ENCODE measurements at regions not wholly inside any gene's neighbourhood (a gene's known extent, or its start where the extent isn't known, plus 50 kb on each side); places are given as distances from the start of the nearest gene placed in this dataset.
"Not testable (repeated sequence)": the region's sequence is repeated elsewhere in the genome, so short reads cannot be mapped to it uniquely, and the experiment has no call there.

- no peak for ATAC-seq
- in situ Hi-C loops (cut with MboI; ENCODE audit: low sequenced_read_pairs in 4 of 4): loop anchor here in 1 of 4 donors (25.0 kb wide), 1 partner anchor 347 kb away; the partner anchor contains the start of gene COL11A1
Observed at GRCh38 chr1:103459346-103459745, 66.2 kb upstream of the RNPC3 start.

GRCh38 chr1:103457886-103458455 lies 67.5 kb upstream of the RNPC3 start:
- Histone ChIP-seq H3K9me3 (no peaks in the 10 kb centered on the region), H3K4me3 (no peak overlapping the region), H3K4me1 (no peaks in the 10 kb centered on the region), H3K27me3 (no peaks in the 10 kb centered on the region), H3K27ac (no peak overlapping the region), H3K36me3 (no peaks in the 10 kb centered on the region)
- no peak for ATAC-seq
- intact Hi-C loops (cut with DNase I; ENCODE audit: low total_unique reads): no loop called here
- no peak for DNase-seq
- in situ Hi-C loops (cut with MboI; ENCODE audit: low sequenced_read_pairs in 4 of 4): loop anchor here in 1 of 4 donors (25.0 kb wide), 1 partner anchor 346 kb away; the partner anchor contains the start of gene COL11A1
- TF ChIP-seq, protein P1, sequence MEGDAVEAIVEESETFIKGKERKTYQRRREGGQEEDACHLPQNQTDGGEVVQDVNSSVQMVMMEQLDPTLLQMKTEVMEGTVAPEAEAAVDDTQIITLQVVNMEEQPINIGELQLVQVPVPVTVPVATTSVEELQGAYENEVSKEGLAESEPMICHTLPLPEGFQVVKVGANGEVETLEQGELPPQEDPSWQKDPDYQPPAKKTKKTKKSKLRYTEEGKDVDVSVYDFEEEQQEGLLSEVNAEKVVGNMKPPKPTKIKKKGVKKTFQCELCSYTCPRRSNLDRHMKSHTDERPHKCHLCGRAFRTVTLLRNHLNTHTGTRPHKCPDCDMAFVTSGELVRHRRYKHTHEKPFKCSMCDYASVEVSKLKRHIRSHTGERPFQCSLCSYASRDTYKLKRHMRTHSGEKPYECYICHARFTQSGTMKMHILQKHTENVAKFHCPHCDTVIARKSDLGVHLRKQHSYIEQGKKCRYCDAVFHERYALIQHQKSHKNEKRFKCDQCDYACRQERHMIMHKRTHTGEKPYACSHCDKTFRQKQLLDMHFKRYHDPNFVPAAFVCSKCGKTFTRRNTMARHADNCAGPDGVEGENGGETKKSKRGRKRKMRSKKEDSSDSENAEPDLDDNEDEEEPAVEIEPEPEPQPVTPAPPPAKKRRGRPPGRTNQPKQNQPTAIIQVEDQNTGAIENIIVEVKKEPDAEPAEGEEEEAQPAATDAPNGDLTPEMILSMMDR (IDR thresholded peaks at IDR 0.05 in 4 of 5, conservative IDR thresholded peaks at IDR 0.05 in 1 of 5): no peak
- no peak for TF ChIP-seq POLR2A (IDR thresholded peaks at IDR 0.05)

More at GRCh38 chr1:103459346-103459745, 66.2 kb upstream of the RNPC3 start:
- H3K36me3 ChIP-seq: no peaks in the 10 kb centered on the region
- intact Hi-C loops (cut with DNase I; ENCODE audit: low total_unique reads): no loop called here
- no peaks in the 10 kb centered on the region for H3K4me1 ChIP-seq
- no peak for DNase-seq
- TF ChIP-seq, protein P1 (IDR thresholded peaks at IDR 0.05 in 4 of 5, conservative IDR thresholded peaks at IDR 0.05 in 1 of 5): no peak
- no peak for TF ChIP-seq POLR2A (IDR thresholded peaks at IDR 0.05)
- H3K4me3 ChIP-seq: no peak overlapping the region
- H3K27me3 ChIP-seq: no peaks in the 10 kb centered on the region
- H3K9me3 ChIP-seq: no peaks in the 10 kb centered on the region
- no peak overlapping the region for H3K27ac ChIP-seq

GRCh38 chr1:103448560-103448959 lies 76.9 kb upstream of the RNPC3 start:
- no peaks in the 10 kb centered on the region for H3K36me3 ChIP-seq
- ATAC-seq (no peak), DNase-seq (no peak)
- TF ChIP-seq, protein P1 (IDR thresholded peaks at IDR 0.05 in 4 of 5, conservative IDR thresholded peaks at IDR 0.05 in 1 of 5): no peak
- no peak for TF ChIP-seq POLR2A (IDR thresholded peaks at IDR 0.05)
- no peaks in the 10 kb centered on the region for H3K27me3 ChIP-seq
- H3K4me3 ChIP-seq: no peak overlapping the region
- in situ Hi-C loops (cut with MboI; ENCODE audit: low sequenced_read_pairs in 4 of 4): no loop called here
- H3K4me1 ChIP-seq: no peaks in the 10 kb centered on the region
- H3K9me3 ChIP-seq: no peaks in the 10 kb centered on the region
- intact Hi-C loops (cut with DNase I; ENCODE audit: low total_unique reads): no loop called here
- H3K27ac ChIP-seq: no peak overlapping the region

- no peak for DNase-seq
- TF ChIP-seq, protein P1 (IDR thresholded peaks at IDR 0.05 in 4 of 5, conservative IDR thresholded peaks at IDR 0.05 in 1 of 5): no peak
- no peak for TF ChIP-seq POLR2A (IDR thresholded peaks at IDR 0.05)
- no peak overlapping the region for H3K4me3 ChIP-seq
- ATAC-seq: no peak
- no peaks in the 10 kb centered on the region for H3K4me1 ChIP-seq
- no peaks in the 10 kb centered on the region for H3K9me3 ChIP-seq
- intact Hi-C loops (cut with DNase I; ENCODE audit: low total_unique reads) (no loop called here), in situ Hi-C loops (cut with MboI; ENCODE audit: low sequenced_read_pairs in 4 of 4) (no loop called here)
- no peak overlapping the region for H3K27ac ChIP-seq
- H3K36me3 ChIP-seq: no peaks in the 10 kb centered on the region
- no peaks in the 10 kb centered on the region for H3K27me3 ChIP-seq
Observed at GRCh38 chr1:103447471-103447870, 78.0 kb upstream of the RNPC3 start.

DNA sequence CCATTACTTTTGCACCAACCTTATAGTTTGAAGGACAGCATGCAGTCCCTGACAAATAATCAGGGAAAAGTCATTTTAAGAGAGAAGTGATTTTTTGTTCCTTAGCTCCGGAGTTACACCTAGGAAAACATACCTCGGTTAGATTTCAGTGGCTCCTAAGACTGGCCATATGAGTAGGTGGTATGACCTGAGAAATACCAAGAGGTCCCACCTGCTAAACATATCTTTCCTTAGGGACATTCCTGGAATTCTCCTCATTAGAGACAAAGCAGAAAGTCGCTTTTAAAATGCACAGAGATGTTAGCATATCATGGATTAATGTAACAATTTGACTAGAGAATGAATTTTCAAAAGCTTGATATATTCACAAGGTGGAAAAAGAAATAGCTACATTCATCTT lies 84.2 kb upstream of the RNPC3 start:
- H3K27me3 ChIP-seq: no peaks in the 10 kb centered on the region

DNA sequence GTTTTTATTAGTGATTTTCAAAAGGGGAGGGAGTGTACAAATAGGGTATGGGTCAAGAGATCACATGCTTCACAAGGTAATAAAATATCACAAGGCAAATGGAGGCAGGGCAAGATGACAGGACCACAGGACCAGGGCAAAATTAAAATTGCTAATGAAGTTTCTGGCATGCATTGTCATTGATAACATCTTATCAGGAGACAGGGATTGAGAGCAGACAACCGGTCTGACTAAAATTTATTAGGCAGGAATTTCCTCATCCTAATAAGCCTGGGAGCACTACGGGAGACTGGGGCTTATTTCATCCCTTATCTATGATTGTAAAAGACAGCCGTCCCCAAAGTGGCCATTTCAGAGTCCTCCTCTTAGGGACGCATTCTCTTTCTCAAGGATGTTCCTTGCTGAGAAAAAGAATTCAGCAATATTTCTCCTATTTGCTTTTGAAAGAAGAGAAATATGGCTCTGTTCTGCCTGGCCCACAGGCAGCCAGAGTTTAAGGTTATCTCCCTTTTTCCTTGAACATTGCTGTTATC lies 88.9 kb upstream of the RNPC3 start:
- H3K27ac ChIP-seq; H3K9me3 ChIP-seq; H3K27me3 ChIP-seq; H3K4me1 ChIP-seq; DNase-seq; intact Hi-C loops (cut with DNase I; ENCODE audit: low total_unique reads); ATAC-seq; in situ Hi-C loops (cut with MboI; ENCODE audit: low sequenced_read_pairs in 4 of 4); H3K4me3 ChIP-seq; H3K36me3 ChIP-seq: not testable (repeated sequence)

More for the DNA sequence above, 84.2 kb upstream of the RNPC3 start:
- H3K27ac ChIP-seq: no peak overlapping the region
- no peaks in the 10 kb centered on the region for H3K36me3 ChIP-seq
- H3K9me3 ChIP-seq: no peaks in the 10 kb centered on the region
- H3K4me1 ChIP-seq: no peaks in the 10 kb centered on the region
- TF ChIP-seq POLR2A (IDR thresholded peaks at IDR 0.05): no peak
- TF ChIP-seq, protein P1 (IDR thresholded peaks at IDR 0.05 in 4 of 5, conservative IDR thresholded peaks at IDR 0.05 in 1 of 5): no peak
- no peak for DNase-seq
- intact Hi-C loops (cut with DNase I; ENCODE audit: low total_unique reads) (no loop called here), in situ Hi-C loops (cut with MboI; ENCODE audit: low sequenced_read_pairs in 4 of 4) (no loop called here)
- ATAC-seq: no peak
- H3K4me3 ChIP-seq: no peak overlapping the region

All from gastrocnemius medialis (tissue), 4 donors.